Esophagus squamous epithelium (tissue), 5 donors: ENCODE measurements at regions not wholly inside any gene's neighbourhood (a gene's known extent, or its start where the extent isn't known, plus 50 kb on each side); places are given as distances from the start of the nearest gene placed in this dataset.

Source experiments
- DNase-seq: peaks from one replicate; lab custom pipeline; 2025; lab: John Stamatoyannopoulos, UW
- H3K27ac ChIP-seq, 4 donors: fragments of 200-600 bp; sonication (generic); one replicate each; pipeline ENCODE4 v1.5.1; 2016 to 2019; ENCODE audit warnings: mild to moderate bottlenecking in 1 of 4
- H3K27me3 ChIP-seq, 4 donors: fragments of 200-600 bp; sonication (generic); 1 replicate in 3 of 4; 2 replicates in 1 of 4; pipeline versions ENCODE4 v1.5.1 to v1.6.0; 2017 to 2021; ENCODE audit warnings: antibody characterized with exemption in 1 of 4
- H3K36me3 ChIP-seq, 3 donors: fragments of 200-600 bp; sonication (generic); one replicate each; pipeline ENCODE4 v1.5.1; 2016 to 2019
- H3K4me1 ChIP-seq, 3 donors: fragments of 200-600 bp; sonication (generic); one replicate each; pipeline ENCODE4 v1.5.1; 2017 to 2019
- H3K4me3 ChIP-seq, 4 donors: fragments of 200-600 bp; sonication (generic); 1 replicate in 3 of 4; 2 replicates in 1 of 4; pipeline ENCODE4 v1.5.1; 2016 to 2019; ENCODE audit warnings: mild to moderate bottlenecking in 2 of 4, moderate library complexity in 1 of 4
- H3K9me3 ChIP-seq, 3 donors: fragments of 200-600 bp; sonication (generic); one replicate each; pipeline ENCODE4 v1.5.1; 2016 to 2019
- POLR2A ChIP-seq, 4 donors: fragments of 450-650 bp; IDR thresholded peaks; one replicate each; pipeline ENCODE4 v1.6.1; 2017; ENCODE audit warnings: antibody characterized with exemption in 4 of 4, mild to moderate bottlenecking in 4 of 4, moderate library complexity in 3 of 4
- WGBS, 2 donors: methylation state at CpG; one replicate each; pipeline ENCODE4 v1.1.5; 2018; 5-methylcytosine and 5-hydroxymethylcytosine counted together
- intact Hi-C: fragments of 100-400 bp; cut with DNase I; formaldehyde crosslinking; loops from one replicate; pipeline ENCODE4 v1.15.0; 2022
- TF ChIP-seq, protein P1 (sequence below), 6 experiments: fragments of 450-650 bp in 4 of 6; fragments of 200-600 bp in 2 of 6; sonication (generic) in 2 of 6; IDR thresholded peaks; one replicate each; pipeline ENCODE4 v1.5.1; 2016 to 2019; ENCODE audit warnings: antibody characterized with exemption in 6 of 6, mild to moderate bottlenecking in 4 of 6, moderate library complexity in 4 of 6
- donor health status: DM: yes; HTN: yes; CAD: no.

GRCh38 chr1:230550428-230550827 lies 91.9 kb upstream of the COG2 start:
- Histone ChIP-seq H3K27ac (no peak overlapping the region), H3K9me3 (no peaks in the 10 kb centered on the region), H3K4me3 (no peak overlapping the region), H3K4me1 (no peaks in the 10 kb centered on the region), H3K36me3 (no peaks in the 10 kb centered on the region), H3K27me3 (no peaks in the 10 kb centered on the region)
- DNase-seq: no peak
- WGBS, 2 donors: 5 to 6% methylated on average over 1 of the region's 1 CpG
- TF ChIP-seq, protein P1, sequence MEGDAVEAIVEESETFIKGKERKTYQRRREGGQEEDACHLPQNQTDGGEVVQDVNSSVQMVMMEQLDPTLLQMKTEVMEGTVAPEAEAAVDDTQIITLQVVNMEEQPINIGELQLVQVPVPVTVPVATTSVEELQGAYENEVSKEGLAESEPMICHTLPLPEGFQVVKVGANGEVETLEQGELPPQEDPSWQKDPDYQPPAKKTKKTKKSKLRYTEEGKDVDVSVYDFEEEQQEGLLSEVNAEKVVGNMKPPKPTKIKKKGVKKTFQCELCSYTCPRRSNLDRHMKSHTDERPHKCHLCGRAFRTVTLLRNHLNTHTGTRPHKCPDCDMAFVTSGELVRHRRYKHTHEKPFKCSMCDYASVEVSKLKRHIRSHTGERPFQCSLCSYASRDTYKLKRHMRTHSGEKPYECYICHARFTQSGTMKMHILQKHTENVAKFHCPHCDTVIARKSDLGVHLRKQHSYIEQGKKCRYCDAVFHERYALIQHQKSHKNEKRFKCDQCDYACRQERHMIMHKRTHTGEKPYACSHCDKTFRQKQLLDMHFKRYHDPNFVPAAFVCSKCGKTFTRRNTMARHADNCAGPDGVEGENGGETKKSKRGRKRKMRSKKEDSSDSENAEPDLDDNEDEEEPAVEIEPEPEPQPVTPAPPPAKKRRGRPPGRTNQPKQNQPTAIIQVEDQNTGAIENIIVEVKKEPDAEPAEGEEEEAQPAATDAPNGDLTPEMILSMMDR (IDR thresholded peaks at IDR 0.05): no peak
- no peak for TF ChIP-seq POLR2A (IDR thresholded peaks at IDR 0.05)
- intact Hi-C loops: no loop called here

DNA sequence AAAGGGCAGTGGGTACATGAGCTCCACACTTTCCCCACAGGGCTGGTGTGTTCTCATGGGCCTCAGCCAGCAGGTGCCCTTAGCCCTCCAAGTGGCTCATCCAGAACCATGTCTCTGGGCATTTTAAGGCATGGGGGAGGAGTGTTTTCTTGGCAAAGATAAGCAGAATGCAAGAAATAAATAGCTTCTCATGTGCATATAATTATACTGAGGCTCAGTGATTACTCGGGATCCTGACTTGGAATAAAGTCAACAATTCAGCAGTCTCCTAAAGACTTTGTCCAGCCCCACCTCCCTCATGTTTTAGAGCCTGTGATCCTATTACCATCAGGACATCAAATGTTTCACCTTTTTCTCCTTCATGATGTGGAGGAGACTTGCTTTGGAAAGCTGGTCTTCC lies 92.7 kb upstream of the COG2 start:
- H3K36me3 ChIP-seq: no peaks in the 10 kb centered on the region
- H3K9me3 ChIP-seq: no peaks in the 10 kb centered on the region
- no peaks in the 10 kb centered on the region for H3K27me3 ChIP-seq
- DNase-seq: no peak
- TF ChIP-seq, protein P1 (IDR thresholded peaks at IDR 0.05): no peak
- no peak for TF ChIP-seq POLR2A (IDR thresholded peaks at IDR 0.05)
- no peaks in the 10 kb centered on the region for H3K4me1 ChIP-seq
- no peak overlapping the region for H3K4me3 ChIP-seq
- intact Hi-C loops: no loop called here
- 17 to 29% methylated on average over 1 of the region's 1 CpG for WGBS, 2 donors
- no peak overlapping the region for H3K27ac ChIP-seq

DNA sequence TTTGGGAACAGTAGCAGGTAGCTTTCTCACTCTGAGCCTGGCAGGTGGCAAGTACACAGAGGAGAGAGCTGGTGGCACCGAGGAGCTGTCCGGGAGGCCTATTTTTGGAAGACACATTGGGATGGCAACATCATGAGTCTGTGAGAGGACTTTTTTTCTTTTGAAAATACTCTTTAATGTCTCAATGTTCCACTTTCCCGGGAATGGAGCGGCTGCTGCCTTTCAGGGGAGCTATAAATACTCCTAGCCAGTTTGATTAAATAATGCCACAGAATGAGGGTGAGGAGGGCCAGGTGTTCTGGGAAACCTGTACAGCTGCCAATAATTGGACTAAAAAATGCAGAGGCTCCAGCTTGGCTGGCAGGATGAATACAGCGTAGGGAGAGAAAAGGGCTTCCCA lies 93.3 kb upstream of the COG2 start:
- TF ChIP-seq, protein P1 (IDR thresholded peaks at IDR 0.05): no peak
- TF ChIP-seq POLR2A (IDR thresholded peaks at IDR 0.05): no peak
- Histone ChIP-seq H3K36me3 (no peaks in the 10 kb centered on the region), H3K27ac (no peak overlapping the region), H3K4me1 (no peaks in the 10 kb centered on the region), H3K27me3 (no peaks in the 10 kb centered on the region), H3K9me3 (no peaks in the 10 kb centered on the region), H3K4me3 (no peak overlapping the region)
- DNase-seq: no peak
- intact Hi-C loops: no loop called here
- WGBS, 2 donors: 44 to 57% methylated on average over 2 to 5 of the region's 5 CpGs

DNA sequence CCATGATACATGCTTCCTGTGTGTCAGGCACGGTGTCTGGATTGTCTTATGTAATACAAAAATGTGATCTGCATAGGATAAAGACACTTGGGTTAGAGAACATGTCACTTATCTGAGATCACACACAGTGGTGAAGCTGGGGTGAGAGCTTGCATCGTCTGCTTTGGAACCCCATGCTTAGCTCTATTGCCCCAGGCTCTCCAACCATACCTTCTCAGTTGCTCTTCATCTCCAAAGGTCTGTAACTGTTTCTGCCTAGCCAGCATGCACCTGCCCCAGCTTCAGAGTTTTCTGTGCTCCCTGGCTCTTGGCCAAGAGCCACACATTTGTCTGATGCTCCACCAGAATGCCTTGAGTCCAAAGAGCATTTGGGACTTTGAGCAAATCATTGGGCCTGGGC lies 93.9 kb upstream of the COG2 start:
- Histone ChIP-seq H3K4me3 (no peak overlapping the region), H3K27ac (no peak overlapping the region), H3K9me3 (no peaks in the 10 kb centered on the region), H3K4me1 (no peaks in the 10 kb centered on the region), H3K27me3 (no peaks in the 10 kb centered on the region), H3K36me3 (no peaks in the 10 kb centered on the region)
- 22 to 50% methylated on average over 2 of the region's 2 CpGs for WGBS, 2 donors
- intact Hi-C loops: no loop called here
- no peak for DNase-seq
- TF ChIP-seq, protein P1 (IDR thresholded peaks at IDR 0.05): no peak
- no peak for TF ChIP-seq POLR2A (IDR thresholded peaks at IDR 0.05)

DNA sequence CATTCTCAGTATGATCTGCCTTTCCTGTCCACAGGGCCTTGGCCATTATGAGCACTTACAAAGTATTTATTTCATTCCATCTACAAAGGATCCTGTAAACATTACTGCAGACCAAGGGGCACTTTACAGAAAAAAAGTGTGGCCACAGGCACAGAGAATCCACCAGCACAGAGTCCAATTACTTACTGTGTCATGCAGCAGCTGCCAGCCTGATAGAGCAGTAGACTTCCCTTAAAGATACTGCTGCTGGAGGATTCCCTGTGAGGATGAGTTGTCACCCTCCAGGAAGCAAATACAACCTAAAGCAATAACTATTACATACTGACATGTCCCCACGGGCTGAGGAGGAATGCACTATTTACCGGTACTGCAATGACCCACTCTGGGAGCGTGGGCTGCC lies 97.1 kb upstream of the COG2 start:
- Histone ChIP-seq H3K4me3 (no peak overlapping the region), H3K9me3 (no peaks in the 10 kb centered on the region), H3K36me3 (no peaks in the 10 kb centered on the region), H3K27me3 (no peaks in the 10 kb centered on the region), H3K4me1 (no peaks in the 10 kb centered on the region), H3K27ac (no peak overlapping the region)
- TF ChIP-seq, protein P1 (IDR thresholded peaks at IDR 0.05): no peak
- TF ChIP-seq POLR2A (IDR thresholded peaks at IDR 0.05): no peak
- intact Hi-C loops: no loop called here
- DNase-seq: no peak
- WGBS, 2 donors: 70 to 83% methylated on average over 3 of the region's 3 CpGs
